ENCODE measurements at regions not wholly inside any gene's neighbourhood (a gene's known extent, or its start where the extent isn't known, plus 50 kb on each side); places are given as distances from the start of the nearest gene placed in this dataset.
A peak's percentile ranks its signal among the peaks of the same experiment; 100 is the strongest.
"Not testable (repeated sequence)": the region's sequence is repeated elsewhere in the genome, so short reads cannot be mapped to it uniquely, and the experiment has no call there.

DNA sequence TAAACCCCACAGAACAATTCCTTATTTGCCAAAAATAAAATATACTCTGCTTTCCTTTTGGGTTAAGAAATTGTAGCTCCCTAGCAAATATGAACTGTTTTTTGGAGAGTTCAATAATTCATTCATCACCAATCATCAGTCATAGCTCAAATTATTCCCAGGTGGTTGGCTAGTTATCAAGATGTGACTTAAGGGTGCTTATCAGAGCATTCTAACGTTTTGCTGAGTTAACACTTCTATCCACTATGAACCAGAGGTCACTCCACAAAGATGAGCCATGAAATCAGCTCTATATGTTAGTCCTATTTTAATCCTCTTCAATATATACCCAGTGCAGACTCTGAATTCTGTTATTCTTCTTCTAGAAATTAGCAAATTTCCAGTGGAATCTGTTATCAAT is 379.1 kb downstream of the TENT5A start:
- DNase-seq (ENCODE audit: extremely low read depth, low read depth): no peak

DNA sequence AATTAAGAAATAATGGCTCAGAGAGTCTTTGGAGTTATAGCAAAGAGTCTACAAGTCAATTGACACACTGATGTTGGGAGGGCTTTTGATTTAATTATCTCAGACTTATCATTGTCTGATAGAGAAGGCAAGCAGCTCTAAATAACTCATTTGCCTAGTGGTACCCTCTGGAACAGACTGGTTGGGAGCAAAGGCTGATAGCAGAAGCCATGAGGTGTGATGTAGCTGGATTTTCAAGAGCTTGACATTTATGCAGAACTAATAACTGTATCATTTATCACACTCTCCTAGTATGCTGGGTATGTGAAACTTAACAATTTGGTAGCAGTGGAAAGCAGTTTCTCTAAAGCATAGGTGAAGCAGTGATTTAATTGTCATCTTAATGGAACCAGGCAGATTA is 380.6 kb downstream of the TENT5A start:
- no peak for DNase-seq (ENCODE audit: extremely low read depth, low read depth)

DNA sequence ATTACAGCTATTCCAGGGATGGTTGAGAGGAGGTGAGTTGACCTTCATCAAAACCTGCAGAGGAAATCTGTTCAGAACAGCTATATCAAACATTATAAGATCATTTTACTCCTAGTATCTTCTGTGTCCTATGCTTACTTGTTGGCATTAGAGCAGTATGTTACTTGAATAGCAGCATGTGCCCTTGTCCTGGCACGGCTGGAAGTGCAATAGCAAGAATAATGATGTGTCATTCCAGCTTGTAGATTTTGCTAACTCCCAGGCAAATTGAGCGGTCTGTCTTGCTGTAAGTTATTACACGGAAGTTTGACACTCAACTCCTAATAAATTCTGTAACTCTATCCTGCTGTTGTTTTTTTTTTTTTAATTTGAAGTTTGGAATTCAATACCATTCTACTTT is 385.5 kb downstream of the TENT5A start:
- peak; percentile 2 for DNase-seq (ENCODE audit: extremely low read depth, low read depth)

DNA sequence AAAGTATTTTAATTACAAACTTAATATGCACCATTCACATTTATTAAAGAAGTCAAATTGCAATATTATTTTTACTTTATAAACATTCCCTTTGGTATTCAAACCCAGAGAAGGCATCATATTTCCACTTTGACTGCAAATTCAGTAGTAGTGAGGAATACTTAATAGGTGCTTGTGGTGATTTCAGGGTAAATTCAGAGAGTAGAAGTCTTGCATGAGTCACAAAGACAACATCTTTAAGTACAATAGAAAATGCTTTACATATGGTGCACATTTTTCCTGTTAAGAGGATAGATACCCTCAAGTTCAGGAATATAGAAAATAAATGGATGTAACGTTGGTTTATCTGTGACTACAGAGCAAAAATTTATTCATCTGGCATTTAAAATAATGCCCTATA is 390.2 kb downstream of the TENT5A start:
- DNase-seq (ENCODE audit: extremely low read depth, low read depth): no peak

DNA sequence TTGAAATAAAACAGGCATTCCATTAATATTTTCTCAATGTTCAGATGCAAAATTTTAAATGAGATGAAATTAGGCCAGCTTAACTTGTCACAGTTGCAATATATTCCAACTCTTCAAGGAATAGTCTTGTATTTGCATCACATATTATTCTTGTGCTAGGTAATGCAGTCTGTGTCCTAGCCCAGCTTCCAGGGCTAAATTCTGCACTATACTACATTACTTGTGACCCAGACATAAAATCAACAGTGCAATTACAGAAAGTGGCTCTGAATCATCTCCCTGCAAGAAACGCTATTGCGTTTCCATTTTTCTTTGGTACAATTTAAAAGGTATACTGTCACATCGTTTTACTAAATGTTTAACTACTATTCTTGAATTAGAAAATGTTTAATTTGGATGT is 399.2 kb downstream of the TENT5A start:
- DNase-seq (ENCODE audit: extremely low read depth, low read depth): no peak

DNA sequence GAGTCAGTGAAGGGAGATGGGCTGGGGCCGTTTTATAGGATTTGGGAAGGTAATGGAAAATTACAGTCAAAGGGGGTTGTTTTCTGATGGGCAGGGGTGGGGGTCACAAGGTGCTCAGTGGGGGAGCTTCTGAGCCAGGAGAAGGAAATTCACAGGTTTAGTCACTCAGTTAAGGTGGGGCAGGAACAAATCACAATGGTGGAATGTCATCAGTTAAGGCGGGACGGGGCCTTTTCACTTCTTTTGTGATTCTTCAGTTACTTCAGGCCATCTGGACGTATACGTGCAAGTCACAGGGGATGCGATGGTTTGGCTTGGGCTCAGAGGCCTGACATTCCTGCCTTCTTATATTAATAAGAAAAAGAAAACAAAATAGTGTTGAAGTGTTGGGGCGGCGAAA is 408.5 kb downstream of the TENT5A start:
- not testable (repeated sequence) for DNase-seq (ENCODE audit: extremely low read depth, low read depth)

DNA sequence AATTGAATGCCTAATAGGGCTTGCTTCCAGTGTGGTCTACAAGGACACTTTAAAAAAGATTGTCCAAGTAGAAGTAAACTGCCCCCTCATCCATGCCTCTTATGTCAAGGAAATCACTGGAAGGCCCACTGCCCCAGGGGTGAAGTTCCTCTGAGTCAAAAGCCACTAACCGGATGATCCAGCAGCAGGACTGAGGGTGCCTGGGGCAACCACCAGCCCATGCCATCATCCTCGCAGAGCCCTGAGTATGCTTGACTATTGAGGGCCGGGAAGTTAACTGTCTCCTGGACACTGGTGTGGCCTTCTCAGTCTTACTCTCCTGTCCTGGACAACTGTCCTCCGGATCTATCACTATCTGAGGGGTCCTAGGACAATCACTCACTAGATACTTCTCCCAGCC is 411.5 kb downstream of the TENT5A start:
- DNase-seq (ENCODE audit: extremely low read depth, low read depth): no peak

DNA sequence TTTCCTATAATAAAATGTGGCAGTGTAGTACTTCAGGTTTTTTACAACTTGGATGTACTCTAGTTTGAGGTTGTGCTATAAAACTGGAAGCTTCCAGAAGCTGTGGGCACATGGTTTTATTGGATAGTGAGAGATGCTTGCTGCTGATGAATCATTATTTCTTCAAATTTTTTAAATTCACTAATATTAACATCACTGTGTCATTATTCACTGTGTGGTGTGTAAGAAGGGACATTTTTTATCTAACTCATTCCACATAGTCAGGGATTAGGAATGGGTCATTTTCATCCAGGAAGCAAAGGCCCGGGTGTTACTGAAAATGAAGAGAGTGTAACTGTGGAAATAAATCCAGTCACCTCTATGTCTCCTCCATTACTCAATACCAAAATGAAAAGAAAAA is 421.0 kb downstream of the TENT5A start:
- DNase-seq (ENCODE audit: extremely low read depth, low read depth): no peak

DNA sequence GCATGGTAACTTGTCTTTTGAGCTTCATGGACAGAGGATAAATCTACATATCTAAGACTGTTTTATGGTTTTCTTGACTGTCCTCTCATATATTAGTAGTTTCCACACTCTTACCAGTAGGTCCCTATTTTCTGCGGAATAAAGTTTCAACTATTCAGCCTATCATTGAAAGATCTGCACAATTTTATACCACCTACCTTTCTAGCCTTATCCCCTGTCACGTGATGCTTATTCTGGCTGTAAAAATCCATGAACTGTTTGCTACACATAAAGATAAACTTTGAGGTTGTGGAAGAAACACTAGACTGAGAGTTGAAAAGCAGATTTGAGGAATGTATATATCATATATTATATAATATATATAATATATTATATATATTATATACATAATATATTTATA is 423.8 kb downstream of the TENT5A start:
- no peak for DNase-seq (ENCODE audit: extremely low read depth, low read depth)

DNA sequence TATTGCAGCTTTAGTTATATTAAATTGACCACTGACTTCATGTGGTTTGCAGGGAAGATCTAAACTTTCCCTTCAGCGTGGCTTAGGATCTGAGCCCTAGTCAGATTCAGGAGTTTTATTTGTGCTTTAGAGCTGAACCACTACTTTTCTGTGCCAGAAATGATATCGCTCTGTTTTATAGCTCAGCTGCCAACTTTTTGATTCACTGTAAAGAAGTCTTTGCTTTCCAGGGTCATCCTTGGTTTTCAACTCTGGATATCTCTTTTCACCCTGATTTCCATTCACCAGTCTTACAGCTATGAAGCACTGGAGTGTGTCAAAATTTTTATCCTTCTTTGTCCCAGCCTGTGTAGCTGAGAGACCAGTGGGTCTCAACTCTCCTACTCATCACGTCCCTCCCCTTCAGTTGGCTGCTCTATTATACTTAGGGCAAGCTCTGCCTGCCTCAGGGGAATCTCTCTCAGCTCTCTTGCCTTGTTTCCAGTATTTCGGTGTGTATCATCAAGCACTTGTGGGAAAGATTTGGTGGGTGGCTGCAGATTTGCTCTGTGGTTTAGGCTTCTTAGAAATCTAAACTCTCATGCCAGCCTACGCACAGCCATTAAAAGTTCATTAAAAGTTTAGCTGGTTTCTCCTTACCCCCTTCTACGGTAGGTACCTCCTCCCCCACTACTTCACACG is 425.5 kb downstream of the TENT5A start:
- no peak for DNase-seq (ENCODE audit: extremely low read depth, low read depth)

DNA sequence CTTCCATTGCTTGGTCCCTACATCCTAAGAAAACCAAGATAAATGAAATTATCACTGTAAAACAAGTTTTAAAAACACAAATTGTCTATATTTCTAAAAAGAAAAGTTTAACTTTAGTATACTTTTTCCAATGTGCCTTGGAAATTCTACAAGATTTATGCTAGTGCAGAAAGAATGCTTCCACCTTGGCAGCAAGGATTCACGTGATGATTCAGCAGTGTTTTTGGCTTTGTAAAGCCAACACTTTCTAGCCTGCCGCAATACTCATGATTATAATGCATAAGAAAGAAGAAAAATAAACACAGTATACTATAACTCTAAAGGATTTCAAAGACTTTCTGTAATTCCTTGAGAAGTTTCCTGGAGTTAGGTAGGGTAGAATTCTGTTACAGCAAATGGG is 442.7 kb downstream of the TENT5A start:
- no peak for DNase-seq (ENCODE audit: extremely low read depth, low read depth)

DNA sequence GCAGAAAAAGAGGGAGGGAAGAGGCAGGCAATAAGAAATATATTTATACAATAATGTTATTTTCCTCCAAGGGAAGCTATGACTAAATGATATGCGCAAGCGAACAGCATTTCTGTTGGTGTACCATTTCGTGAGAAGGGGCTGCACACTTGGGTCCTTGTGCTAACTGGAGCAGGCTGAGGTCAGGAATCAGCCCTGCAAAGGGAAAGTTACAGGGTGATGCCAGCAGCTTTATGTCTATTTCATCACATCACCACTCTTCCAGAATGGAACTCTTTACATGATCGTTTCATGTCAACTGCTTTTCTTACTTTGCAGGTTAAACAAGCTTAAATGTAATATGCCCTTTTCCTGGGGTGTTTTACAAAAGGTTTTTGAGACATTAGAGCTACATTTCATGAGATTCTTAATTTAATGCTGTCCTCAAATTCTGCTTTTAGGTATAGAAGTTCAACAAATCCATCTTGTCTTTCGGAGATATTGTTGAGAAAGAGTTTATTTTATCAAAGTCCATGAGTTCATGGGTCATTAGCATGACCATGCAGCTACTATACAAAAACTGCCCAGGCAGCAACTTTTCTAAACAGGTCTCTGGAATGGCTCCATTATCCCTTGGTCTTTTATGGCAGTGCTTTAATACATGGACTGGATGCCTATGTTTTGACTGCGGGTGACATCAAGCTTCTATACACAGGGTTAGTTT is 443.8 kb downstream of the TENT5A start:
- no peak for DNase-seq (ENCODE audit: extremely low read depth, low read depth)

DNA sequence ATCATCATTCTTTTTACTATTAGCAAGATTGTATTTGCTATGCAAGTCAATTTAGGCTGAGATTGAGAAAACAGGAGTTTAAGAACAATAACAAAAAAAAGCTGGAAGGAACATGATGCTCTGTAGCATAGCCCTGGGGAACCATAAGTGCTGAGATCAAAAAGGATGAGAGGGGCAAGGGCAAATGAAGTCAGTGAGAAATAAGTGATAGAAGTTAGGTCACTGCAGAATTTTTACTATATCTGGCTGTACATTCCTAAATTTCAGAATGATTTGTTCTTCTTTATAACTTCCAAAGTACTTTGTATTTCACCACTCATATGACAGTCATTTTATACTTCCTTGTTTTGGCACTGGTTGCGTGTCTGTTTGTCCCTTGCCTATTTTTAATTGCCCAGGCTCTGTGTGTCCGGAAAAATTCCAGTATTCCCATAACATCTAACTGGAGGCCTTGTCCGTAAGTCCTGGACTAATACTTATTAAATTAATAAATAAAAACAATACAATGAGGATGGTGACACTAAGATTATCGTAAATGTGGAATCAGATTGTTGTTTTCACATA is 444.7 kb downstream of the TENT5A start:
- no peak for DNase-seq (ENCODE audit: extremely low read depth, low read depth)

DNA sequence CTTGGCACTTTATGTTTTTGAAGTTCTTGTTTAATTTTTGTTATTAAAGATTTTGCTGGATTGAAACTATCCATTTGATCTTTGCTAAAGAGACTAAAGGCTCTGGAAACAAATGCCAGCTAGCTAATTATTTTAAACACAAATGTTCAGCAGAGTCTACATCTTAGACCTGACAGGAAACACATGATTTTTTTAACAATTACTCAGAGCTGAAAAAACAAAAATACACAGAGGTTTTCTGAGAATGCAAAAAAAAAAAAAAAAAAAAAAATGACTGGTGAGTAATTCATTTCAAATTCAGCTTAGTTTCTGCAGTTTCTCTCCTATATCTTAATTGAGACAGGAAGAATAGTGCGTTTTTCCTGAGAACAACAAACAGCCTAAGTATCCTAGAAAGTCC is 448.0 kb downstream of the TENT5A start:
- no peak for DNase-seq (ENCODE audit: extremely low read depth, low read depth)

DNA sequence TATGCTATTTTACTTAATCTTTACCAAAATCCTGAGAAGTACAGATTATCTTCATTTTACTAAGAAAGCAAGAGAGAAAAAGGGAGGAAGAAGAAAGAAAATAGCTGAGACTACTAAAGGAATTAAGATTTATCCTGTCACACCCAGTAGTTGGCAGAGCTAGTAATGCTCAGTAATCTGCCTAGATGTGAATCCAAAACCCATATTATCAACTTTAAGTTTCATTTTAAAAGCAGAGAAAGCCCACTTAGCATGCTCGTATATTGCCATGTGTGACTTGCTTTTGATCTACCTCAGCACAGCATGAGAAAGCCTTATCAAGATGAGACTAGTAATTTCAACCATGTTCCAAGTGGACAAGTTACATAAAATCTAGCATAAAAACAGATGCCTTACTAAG is 451.5 kb downstream of the TENT5A start:
- DNase-seq (ENCODE audit: extremely low read depth, low read depth): no peak

DNA sequence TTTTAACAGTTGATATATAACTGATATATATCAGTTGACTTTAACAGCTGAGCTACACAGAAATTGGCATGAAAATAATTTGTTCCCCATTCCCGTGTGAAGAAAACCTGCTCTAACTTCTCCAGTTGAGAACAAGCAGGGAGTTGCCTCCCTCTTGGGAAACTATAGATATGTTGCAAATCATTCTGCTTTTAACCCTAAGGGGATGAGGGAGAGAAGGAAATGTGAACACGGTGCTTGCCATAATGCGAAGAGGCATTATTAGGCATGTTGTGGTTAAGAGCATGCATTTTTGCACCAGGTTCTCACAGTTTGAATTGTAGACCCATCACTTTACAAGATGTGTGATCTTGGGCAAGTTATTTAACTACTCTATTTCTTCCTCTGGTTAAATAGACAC is 453.7 kb downstream of the TENT5A start:
- DNase-seq (ENCODE audit: extremely low read depth, low read depth): no peak

DNA sequence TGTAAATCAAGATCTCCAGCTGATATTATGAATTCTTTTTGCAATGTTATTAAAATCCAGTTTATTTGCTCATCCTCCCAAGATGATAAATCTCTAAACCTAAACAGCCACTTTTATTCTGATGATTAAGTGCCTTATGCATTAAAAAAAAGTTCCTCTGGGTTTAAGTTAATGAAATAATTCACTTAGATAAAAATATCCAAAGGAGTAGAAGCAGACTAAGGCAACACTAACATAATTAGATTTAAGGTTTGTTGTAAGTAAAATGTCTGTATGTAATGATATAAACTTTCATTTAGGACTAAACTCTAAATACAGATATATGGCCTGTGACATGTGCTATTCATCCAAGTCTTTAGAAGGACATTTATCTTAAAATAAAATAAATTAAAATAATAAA is 457.2 kb downstream of the TENT5A start:
- no peak for DNase-seq (ENCODE audit: extremely low read depth, low read depth)

DNA sequence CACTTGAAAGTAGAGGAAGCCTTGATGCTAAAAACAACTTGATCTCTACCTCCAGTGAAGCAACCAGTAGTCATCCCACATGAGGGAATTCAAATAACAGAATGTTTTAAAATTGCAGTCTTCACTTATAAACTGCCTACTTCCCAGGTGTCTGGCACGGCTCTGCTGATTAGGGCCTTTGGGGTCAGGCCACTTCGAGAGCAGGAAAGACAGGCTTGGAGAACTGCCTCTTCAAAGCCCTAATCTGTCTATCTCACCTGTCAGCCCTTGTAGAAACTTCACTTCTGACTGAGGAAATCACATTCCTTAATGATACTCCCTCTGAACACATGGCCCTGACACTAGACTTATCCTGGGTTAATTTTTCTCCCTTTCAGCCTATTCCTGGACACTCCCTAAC is 458.6 kb downstream of the TENT5A start:
- no peak for DNase-seq (ENCODE audit: extremely low read depth, low read depth)

DNA sequence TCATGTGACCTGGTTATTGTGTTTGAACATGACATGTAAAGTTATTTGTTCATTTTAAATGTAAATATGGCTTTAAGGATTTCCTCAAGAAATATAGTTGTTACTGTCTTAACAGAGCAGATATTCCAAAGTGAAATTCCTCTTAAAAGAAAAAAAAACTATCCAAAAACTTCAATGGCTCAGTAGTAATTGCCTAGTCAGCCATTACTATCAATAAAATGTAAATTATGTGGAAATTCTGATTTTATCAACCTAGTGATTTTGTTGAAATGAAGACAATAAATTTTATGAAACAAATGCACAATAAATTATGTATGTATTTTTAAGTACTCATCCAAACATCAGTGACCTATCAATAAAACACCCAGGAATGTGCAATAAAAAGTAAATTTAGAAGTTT is 463.3 kb downstream of the TENT5A start:
- DNase-seq (ENCODE audit: extremely low read depth, low read depth): no peak

DNA sequence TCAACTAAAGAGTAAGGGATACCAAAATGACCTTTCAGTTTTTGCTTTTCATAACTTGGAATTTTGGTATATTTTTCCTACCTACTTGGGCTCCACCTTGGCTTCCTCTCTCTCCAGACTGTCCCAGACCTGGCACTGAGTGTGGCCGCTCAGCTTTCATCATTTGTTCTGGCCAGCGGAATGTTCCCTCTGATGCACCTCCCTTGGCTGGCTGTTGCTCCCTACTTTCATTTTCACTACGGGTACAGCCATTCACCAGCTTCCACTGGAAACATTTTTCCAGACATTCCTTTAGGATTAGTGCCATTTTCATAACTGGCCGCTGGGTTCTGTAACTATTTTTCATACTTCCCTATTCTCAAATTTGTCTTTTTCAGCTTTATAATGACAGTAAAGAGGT is 487.4 kb downstream of the TENT5A start:
- peak; percentile 74 for DNase-seq (ENCODE audit: extremely low read depth, low read depth)

DNA sequence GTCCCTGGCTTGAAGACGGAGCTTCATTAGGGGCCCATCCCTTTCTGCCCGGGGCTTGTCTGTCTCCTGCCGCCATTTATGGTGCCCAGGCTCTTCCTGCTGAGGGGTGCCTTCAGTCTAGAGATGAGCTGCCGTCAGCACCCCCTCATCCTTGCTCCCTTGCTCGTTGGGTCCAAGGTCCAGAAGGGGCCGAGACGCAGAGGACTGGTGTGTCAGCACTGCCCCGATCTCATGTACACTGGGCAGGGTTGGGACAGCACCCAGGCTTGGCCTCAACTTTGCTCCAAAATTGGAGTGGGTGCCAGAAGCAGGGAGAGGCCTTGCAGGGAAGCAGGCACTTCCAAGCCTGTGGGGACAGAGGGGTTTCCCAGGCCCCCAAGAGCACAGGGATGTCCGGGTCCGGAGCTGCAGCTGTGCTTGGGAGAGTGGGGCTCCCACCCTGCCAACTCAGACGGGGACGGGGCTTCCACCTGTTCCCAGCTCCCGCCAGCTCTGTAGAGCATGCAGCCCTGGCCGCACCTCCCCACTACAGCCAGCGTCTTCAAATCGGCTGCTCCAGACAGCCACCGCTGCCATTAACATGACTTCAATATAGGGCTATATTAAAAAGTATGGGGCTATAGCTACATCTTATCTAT is 488.8 kb downstream of the TENT5A start:
- DNase-seq (ENCODE audit: extremely low read depth, low read depth): no peak

DNA sequence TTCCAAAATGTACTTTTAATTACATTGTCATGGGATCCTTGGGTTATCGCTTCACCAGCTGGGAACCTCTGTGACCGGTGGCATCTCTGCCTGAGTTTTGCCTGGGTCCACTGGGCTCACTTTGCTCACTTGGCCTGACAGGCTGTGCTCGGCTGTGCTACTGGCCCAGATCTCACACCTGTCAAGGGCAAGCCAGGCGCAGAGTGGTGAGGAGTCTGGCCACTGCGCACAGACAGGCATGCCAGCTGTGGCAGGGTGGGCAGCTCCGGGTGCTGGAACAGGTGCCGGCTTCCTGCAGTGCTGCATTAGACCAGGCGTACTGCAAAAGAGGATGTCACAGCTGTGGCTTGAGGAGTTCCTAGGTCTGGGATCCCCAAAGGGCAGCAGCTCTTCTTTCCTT is 489.8 kb downstream of the TENT5A start:
- no peak for DNase-seq (ENCODE audit: extremely low read depth, low read depth)

Data from NCI-H460 (cell line).